ENCODE measurements at regions not wholly inside any gene's neighbourhood (a gene's known extent, or its start where the extent isn't known, plus 50 kb on each side); places are given as distances from the start of the nearest gene placed in this dataset. TPM values are rescaled to one million over a fixed set of nuclear protein-coding genes. Genes with fewer than 3 reads are reported as not detected.

DNA sequence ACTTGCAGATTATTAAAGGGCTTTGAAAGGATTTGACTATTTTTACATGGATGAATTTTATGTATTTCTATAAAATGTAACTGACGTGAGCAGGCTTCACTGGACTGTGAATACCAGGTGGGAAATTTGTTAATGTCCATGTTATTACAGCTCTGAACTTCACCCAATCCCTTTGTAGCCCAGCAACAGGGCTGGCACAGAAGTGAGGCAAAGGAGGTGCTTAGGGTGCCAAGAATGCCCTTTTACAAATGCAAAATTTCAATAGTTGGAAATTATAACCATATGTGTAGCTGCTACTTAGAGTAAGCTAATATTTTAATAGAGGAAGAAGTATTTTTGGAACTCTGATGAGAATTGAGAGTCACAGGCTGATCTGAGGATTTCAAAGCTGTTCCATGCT, 53.7 kb upstream of the FAM98A start:
- H3K27me3 ChIP-seq (ENCODE audit: low read length) = 0 out of 2 replicates have a peak, but pooled peaks cover 7% of the 10 kb centered on the region
- no peak for ATAC-seq
- BruUV-seq (replicated peaks) = no TSS peak

DNA sequence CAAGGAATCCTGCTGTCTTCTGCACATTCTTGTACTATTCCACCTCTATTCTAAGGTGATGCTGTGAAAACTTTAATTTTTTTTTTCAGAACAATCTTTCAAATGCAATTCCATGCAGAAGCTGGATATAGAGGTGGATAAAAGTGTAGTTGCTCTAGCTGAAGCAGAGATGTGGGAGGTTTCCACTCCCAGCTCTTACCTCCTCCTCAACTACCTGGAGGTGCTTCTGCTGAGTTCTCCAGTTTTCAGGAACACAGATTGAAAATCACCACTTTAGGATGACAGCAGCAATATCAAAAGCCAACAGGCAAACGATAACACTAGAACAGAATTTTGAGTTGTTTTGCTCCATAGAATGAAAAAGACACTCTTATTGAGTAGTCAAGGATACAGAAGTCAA, 51.1 kb upstream of the FAM98A start:
- ATAC-seq = no peak
- POLR2A ChIA-PET (ENCODE audit: unreplicated experiment) = no interaction called here

More for the DNA sequence above, 53.7 kb upstream of the FAM98A start:
- Histone ChIP-seq H3K9ac (ENCODE audit: low read length) (no peak overlapping the region), H4K20me1 (ENCODE audit: low read length) (no peaks in the 10 kb centered on the region), H3K9me3 (ENCODE audit: low read length) (no peaks in the 10 kb centered on the region), H3K9me2 (replicated peaks; ENCODE audit: low read length) (no peaks in the 10 kb centered on the region), H2AFZ (ENCODE audit: low read length) (no peak overlapping the region), H3K4me1 (ENCODE audit: insufficient read depth, low read length) (no peaks in the 10 kb centered on the region), H3K4me2 (ENCODE audit: low read length) (no peak overlapping the region), H3K4me3 (ENCODE audit: low read length) (no peak overlapping the region), H3F3A (ENCODE audit: low read length, unreplicated experiment) (no peaks in the 10 kb centered on the region), H3K27ac (ENCODE audit: low read length) (no peak overlapping the region), H3K36me3 (ENCODE audit: low read depth, low read length) (no peaks in the 10 kb centered on the region), H3K79me2 (ENCODE audit: low read length) (no peaks in the 10 kb centered on the region)
- POLR2A ChIA-PET (ENCODE audit: unreplicated experiment) = interaction anchor here (0.6 kb wide), 1 partner anchor 11 kb away, joined by 3 read pairs; no protein-coding TSS in a partner anchor
- no peak for DNase-seq
- intact Hi-C loops (cut with micrococcal nuclease) = no loop called here
- CTCF ChIA-PET = no interaction called here
- TF ChIP-seq EZH2phosphoT487 (IDR thresholded peaks at IDR 0.05; ENCODE audit: borderline replicate concordance, low read length) (no peak), EZH2 (IDR thresholded peaks at IDR 0.05; ENCODE audit: low read length, unreplicated experiment) (no peak)
- TF ChIP-seq, protein P1, sequence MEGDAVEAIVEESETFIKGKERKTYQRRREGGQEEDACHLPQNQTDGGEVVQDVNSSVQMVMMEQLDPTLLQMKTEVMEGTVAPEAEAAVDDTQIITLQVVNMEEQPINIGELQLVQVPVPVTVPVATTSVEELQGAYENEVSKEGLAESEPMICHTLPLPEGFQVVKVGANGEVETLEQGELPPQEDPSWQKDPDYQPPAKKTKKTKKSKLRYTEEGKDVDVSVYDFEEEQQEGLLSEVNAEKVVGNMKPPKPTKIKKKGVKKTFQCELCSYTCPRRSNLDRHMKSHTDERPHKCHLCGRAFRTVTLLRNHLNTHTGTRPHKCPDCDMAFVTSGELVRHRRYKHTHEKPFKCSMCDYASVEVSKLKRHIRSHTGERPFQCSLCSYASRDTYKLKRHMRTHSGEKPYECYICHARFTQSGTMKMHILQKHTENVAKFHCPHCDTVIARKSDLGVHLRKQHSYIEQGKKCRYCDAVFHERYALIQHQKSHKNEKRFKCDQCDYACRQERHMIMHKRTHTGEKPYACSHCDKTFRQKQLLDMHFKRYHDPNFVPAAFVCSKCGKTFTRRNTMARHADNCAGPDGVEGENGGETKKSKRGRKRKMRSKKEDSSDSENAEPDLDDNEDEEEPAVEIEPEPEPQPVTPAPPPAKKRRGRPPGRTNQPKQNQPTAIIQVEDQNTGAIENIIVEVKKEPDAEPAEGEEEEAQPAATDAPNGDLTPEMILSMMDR (conservative IDR thresholded peaks at IDR 0.05; ENCODE audit: low read depth, low read length) = no peak

More for the DNA sequence above, 51.1 kb upstream of the FAM98A start:
- Histone ChIP-seq H3K4me3 (ENCODE audit: low read length) (no peak overlapping the region), H3K79me2 (ENCODE audit: low read length) (no peaks in the 10 kb centered on the region), H3K9me3 (ENCODE audit: low read length) (no peaks in the 10 kb centered on the region), H3K4me1 (ENCODE audit: insufficient read depth, low read length) (peaks cover 13% of the 10 kb centered on the region), H3K27me3 (ENCODE audit: low read length) (0 out of 2 replicates have a peak, but pooled peaks cover 7% of the 10 kb centered on the region), H3K9me2 (replicated peaks; ENCODE audit: low read length) (no peaks in the 10 kb centered on the region), H3F3A (ENCODE audit: low read length, unreplicated experiment) (no peaks in the 10 kb centered on the region), H3K36me3 (ENCODE audit: low read depth, low read length) (no peaks in the 10 kb centered on the region), H4K20me1 (ENCODE audit: low read length) (no peaks in the 10 kb centered on the region), H3K9ac (ENCODE audit: low read length) (no peak overlapping the region), H3K27ac (ENCODE audit: low read length) (no peak overlapping the region), H3K4me2 (ENCODE audit: low read length) (no peak overlapping the region), H2AFZ (ENCODE audit: low read length) (no peak overlapping the region)
- CTCF ChIA-PET = no interaction called here
- intact Hi-C loops (cut with micrococcal nuclease) = no loop called here
- no TSS peak for BruUV-seq (replicated peaks)
- no peak for DNase-seq
- TF ChIP-seq, protein P1 (conservative IDR thresholded peaks at IDR 0.05; ENCODE audit: low read depth, low read length) = no peak
- TF ChIP-seq EZH2phosphoT487 (IDR thresholded peaks at IDR 0.05; ENCODE audit: borderline replicate concordance, low read length) (no peak), EZH2 (IDR thresholded peaks at IDR 0.05; ENCODE audit: low read length, unreplicated experiment) (no peak)

Small RNA genes lying in the stretch of these regions (microRNA-seq; reads per million reads assigned to microRNA genes)
- gene MIR548AD (ENCODE audit: unreplicated experiment) = not detected
